GM23338 (cell line): ENCODE measurements at regions not wholly inside any gene's neighbourhood (a gene's known extent, or its start where the extent isn't known, plus 50 kb on each side); places are given as distances from the start of the nearest gene placed in this dataset.

Experiments used
- ATAC-seq: fragments of 200-7000 bp; cut with Tn5 transposase; 3 replicates; pipeline ENCODE4 v1.9.1; 2020
- DNase-seq: peaks from one replicate; pipeline ENCODE4 v3.0.0-alpha.2; 2015; ENCODE audit warnings: low spot score
- H2AFZ ChIP-seq: fragments of 200-600 bp; sonication (generic); 2 replicates; pipeline ENCODE4 v1.8.0; 2016; ENCODE audit warnings: antibody characterized with exemption, mild to moderate bottlenecking, moderate library complexity
- H3F3A ChIP-seq: fragments of 200-600 bp; sonication (generic); replicated peaks from 2 replicates; pipeline ENCODE4 v1.8.0; 2017; ENCODE audit warnings: antibody characterized with exemption, mixed run types, low read depth
- H3K27ac ChIP-seq: fragments of 200-600 bp; sonication (generic); 2 replicates; pipeline ENCODE4 v1.6.1; 2016; ENCODE audit warnings: low read depth
- H3K27me3 ChIP-seq: fragments of 200-600 bp; sonication (generic); 2 replicates; pipeline ENCODE4 v1.8.0; 2016; ENCODE audit warnings: mild to moderate bottlenecking, mixed run types, moderate library complexity; ENCODE audit not compliant: insufficient read depth
- H3K36me3 ChIP-seq: fragments of 200-600 bp; sonication (generic); 2 replicates; pipeline ENCODE4 v1.8.0; 2016; ENCODE audit warnings: mild to moderate bottlenecking; ENCODE audit not compliant: insufficient read depth
- H3K4me1 ChIP-seq: fragments of 200-600 bp; sonication (generic); 2 replicates; pipeline ENCODE4 v1.8.0; 2016; ENCODE audit warnings: mild to moderate bottlenecking, moderate library complexity; ENCODE audit not compliant: insufficient read depth
- H3K4me2 ChIP-seq: fragments of 200-600 bp; sonication (generic); 2 replicates; pipeline ENCODE4 v1.7.1; 2017; ENCODE audit warnings: mixed run types
- H3K4me3 ChIP-seq: fragments of 200-600 bp; sonication (generic); 2 replicates; pipeline ENCODE4 v1.6.1; 2016; ENCODE audit warnings: mixed run types
- H3K79me2 ChIP-seq: fragments of 200-600 bp; sonication (generic); replicated peaks from 2 replicates; pipeline ENCODE4 v1.8.0; 2017; ENCODE audit warnings: mild to moderate bottlenecking; ENCODE audit not compliant: insufficient read depth
- H3K9me2 ChIP-seq: fragments of 200-600 bp; sonication (generic); 2 replicates; pipeline ENCODE4 v1.8.0; 2017; ENCODE audit not compliant: insufficient read depth
- H4K20me1 ChIP-seq: fragments of 200-600 bp; sonication (generic); replicated peaks from 2 replicates; pipeline ENCODE4 v1.8.0; 2017; ENCODE audit warnings: mild to moderate bottlenecking; ENCODE audit not compliant: insufficient read depth
- H3K27ac Mint-ChIP-seq: 2 replicates; pipeline ENCODE4 v1.8.0; 2020; ENCODE audit warnings: inconsistent platforms, mild to moderate bottlenecking, moderate library complexity, mixed read lengths
- H3K27me3 Mint-ChIP-seq: 3 replicates; pipeline ENCODE4 v1.8.0; 2022; ENCODE audit warnings: low read depth, mild to moderate bottlenecking, moderate library complexity, mixed read lengths, inconsistent platforms; ENCODE audit not compliant: insufficient read depth, poor library complexity
- H3K36me3 Mint-ChIP-seq: 3 replicates; pipeline ENCODE4 v1.8.0; 2021; ENCODE audit warnings: low read depth, mild to moderate bottlenecking, inconsistent platforms, moderate library complexity, mixed read lengths
- H3K4me1 Mint-ChIP-seq: 3 replicates; pipeline ENCODE4 v1.8.0; 2020; ENCODE audit warnings: mild to moderate bottlenecking, inconsistent platforms, mixed read lengths
- H3K4me3 Mint-ChIP-seq: 3 replicates; pipeline ENCODE4 v1.8.0; 2021; ENCODE audit warnings: moderate library complexity, mild to moderate bottlenecking, inconsistent platforms, mixed read lengths
- H3K9me3 Mint-ChIP-seq: 3 replicates; pipeline ENCODE4 v1.8.0; 2020; ENCODE audit warnings: moderate library complexity, mild to moderate bottlenecking, inconsistent platforms, mixed read lengths
- CREB1 ChIP-seq: fragments of 250-450 bp; sonication (Bioruptor Pico); IDR thresholded peaks from 2 replicates; pipeline ENCODE4 v1.5.0; 2020; ENCODE audit warnings: low read depth, mild to moderate bottlenecking, moderate library complexity
- JUNB ChIP-seq: IDR thresholded peaks from one replicate; pipeline ENCODE4 v1.6.1; 2016; ENCODE audit warnings: antibody characterized with exemption; ENCODE audit not compliant: unreplicated experiment
- NANOG ChIP-seq: IDR thresholded peaks from 2 replicates; pipeline ENCODE4 v1.6.1; 2016; ENCODE audit warnings: antibody characterized with exemption, borderline replicate concordance
- POLR2AphosphoS5 ChIP-seq: IDR thresholded peaks from 2 replicates; pipeline ENCODE4 v1.6.1; 2016; ENCODE audit warnings: antibody characterized with exemption, low read depth
- REST ChIP-seq: IDR thresholded peaks from one replicate; pipeline ENCODE4 v1.6.1; 2018; ENCODE audit warnings: antibody characterized with exemption; ENCODE audit not compliant: unreplicated experiment
- STAT1 ChIP-seq: IDR thresholded peaks from one replicate; pipeline ENCODE4 v1.6.1; 2016; ENCODE audit warnings: antibody characterized with exemption; ENCODE audit not compliant: unreplicated experiment
- ZNF114 ChIP-seq: fragments of 250-450 bp; sonication (Bioruptor Pico); IDR thresholded peaks from 2 replicates; pipeline ENCODE4 v1.5.0; 2020; ENCODE audit warnings: mild to moderate bottlenecking, moderate library complexity
- ZNF331 ChIP-seq: fragments of 250-450 bp; sonication (Bioruptor Pico); IDR thresholded peaks from 2 replicates; pipeline ENCODE4 v1.5.0; 2020; ENCODE audit warnings: low read depth, mild to moderate bottlenecking, moderate library complexity
- ZNF462 ChIP-seq: fragments of 250-450 bp; sonication (Bioruptor Pico); IDR thresholded peaks from 2 replicates; pipeline ENCODE4 v1.5.0; 2020; ENCODE audit warnings: mild to moderate bottlenecking, moderate library complexity
- TF ChIP-seq, protein P1 (sequence below): IDR thresholded peaks from 2 replicates; pipeline ENCODE4 v1.6.1; 2016; ENCODE audit warnings: antibody characterized with exemption

DNA sequence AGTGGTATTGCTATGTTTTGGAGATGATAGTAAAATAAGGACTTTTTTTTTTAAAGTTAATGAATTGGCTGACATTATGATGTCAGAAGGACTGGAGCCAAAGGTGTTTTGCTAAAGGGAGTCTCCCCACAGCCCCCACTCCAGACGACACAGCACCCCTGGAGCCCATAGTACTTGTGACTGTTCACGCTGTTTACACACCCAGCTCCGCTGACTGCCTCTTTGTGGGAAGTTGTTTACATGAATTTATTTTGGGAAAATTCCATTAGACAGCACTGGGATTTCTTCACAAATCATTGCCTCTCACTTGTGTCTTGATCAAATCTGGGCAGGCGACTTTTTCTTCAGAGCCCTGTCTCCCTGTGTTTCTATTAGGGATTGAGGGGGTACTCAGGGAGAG lies 108.6 kb downstream of the C17orf67 start:
- TF ChIP-seq NANOG (no peak), JUNB (no peak), REST (no peak), STAT1 (no peak), CREB1 (CRISPR knock-in tag) (no peak), POLR2AphosphoS5 (no peak), ZNF114 (CRISPR knock-in tag) (no peak)
- TF ChIP-seq, protein P1, sequence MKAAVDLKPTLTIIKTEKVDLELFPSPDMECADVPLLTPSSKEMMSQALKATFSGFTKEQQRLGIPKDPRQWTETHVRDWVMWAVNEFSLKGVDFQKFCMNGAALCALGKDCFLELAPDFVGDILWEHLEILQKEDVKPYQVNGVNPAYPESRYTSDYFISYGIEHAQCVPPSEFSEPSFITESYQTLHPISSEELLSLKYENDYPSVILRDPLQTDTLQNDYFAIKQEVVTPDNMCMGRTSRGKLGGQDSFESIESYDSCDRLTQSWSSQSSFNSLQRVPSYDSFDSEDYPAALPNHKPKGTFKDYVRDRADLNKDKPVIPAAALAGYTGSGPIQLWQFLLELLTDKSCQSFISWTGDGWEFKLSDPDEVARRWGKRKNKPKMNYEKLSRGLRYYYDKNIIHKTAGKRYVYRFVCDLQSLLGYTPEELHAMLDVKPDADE = no peak
- no peaks in the 10 kb centered on the region for H3K9me2 ChIP-seq
- H3K27me3 ChIP-seq = no peaks in the 10 kb centered on the region
- H3K4me3 Mint-ChIP-seq = no peak overlapping the region
- no peak overlapping the region for H3K27ac Mint-ChIP-seq
- no peaks in the 10 kb centered on the region for H3K36me3 Mint-ChIP-seq
- no peak for DNase-seq
- no peaks in the 10 kb centered on the region for H3K27me3 Mint-ChIP-seq
- no peaks in the 10 kb centered on the region for H3K79me2 ChIP-seq
- H2AFZ ChIP-seq = no peak overlapping the region
- H3K4me2 ChIP-seq = no peak overlapping the region
- 0 out of 2 replicates have a peak, but pooled peaks cover 3% of the 10 kb centered on the region for H4K20me1 ChIP-seq
- H3K4me3 ChIP-seq = no peak overlapping the region
- H3K36me3 ChIP-seq = no peaks in the 10 kb centered on the region
- no peak overlapping the region for H3K27ac ChIP-seq
- H3F3A ChIP-seq = no peaks in the 10 kb centered on the region
- no peaks in the 10 kb centered on the region for H3K9me3 Mint-ChIP-seq
- peaks cover 3% of the 10 kb centered on the region; the same call in 1 of the 3 replicates for H3K4me1 Mint-ChIP-seq
- H3K4me1 ChIP-seq = no peaks in the 10 kb centered on the region
- ATAC-seq = no peak

GRCh38 chr17:56727876-56728617 lies 105.7 kb downstream of the C17orf67 start:
- H2AFZ ChIP-seq = no peak overlapping the region
- no peaks in the 10 kb centered on the region for H3F3A ChIP-seq
- no peaks in the 10 kb centered on the region for H3K27me3 ChIP-seq
- H3K4me1 ChIP-seq = no peaks in the 10 kb centered on the region
- no peaks in the 10 kb centered on the region; the same call in 1 of the 2 replicates for H3K9me2 ChIP-seq
- Mint-ChIP-seq H3K27me3 (no peaks in the 10 kb centered on the region), H3K4me1 (peaks cover 3% of the 10 kb centered on the region; the same call in 1 of the 3 replicates), H3K27ac (no peak overlapping the region), H3K9me3 (no peaks in the 10 kb centered on the region), H3K4me3 (no peak overlapping the region), H3K36me3 (no peaks in the 10 kb centered on the region)
- no peaks in the 10 kb centered on the region for H3K79me2 ChIP-seq
- ATAC-seq (peak; percentile 41; the same call in 2 of the 3 replicates), DNase-seq (no peak)
- H3K4me2 ChIP-seq = no peak overlapping the region
- no peak overlapping the region for H3K27ac ChIP-seq
- 0 out of 2 replicates have a peak, but pooled peaks cover 3% of the 10 kb centered on the region for H4K20me1 ChIP-seq
- no peak overlapping the region for H3K4me3 ChIP-seq
- no peaks in the 10 kb centered on the region for H3K36me3 ChIP-seq
- TF ChIP-seq ZNF331 (CRISPR knock-in tag) (no peak), ZNF114 (CRISPR knock-in tag) (no peak), ZNF462 (CRISPR knock-in tag) (no peak), CREB1 (CRISPR knock-in tag) (no peak)
